Activated CD8-positive, alpha-beta memory T cell treated with anti-CD3 and anti-CD28 coated beads, Interleukin-2, amount 10 ng/mL, durations not matched to agents 7 days and 5 days (primary cell): ENCODE measurements at regions not wholly inside any gene's neighbourhood (a gene's known extent, or its start where the extent isn't known, plus 50 kb on each side); places are given as distances from the start of the nearest gene placed in this dataset.
"Not testable (repeated sequence)": the region's sequence is repeated elsewhere in the genome, so short reads cannot be mapped to it uniquely, and the experiment has no call there.

Experiments used
- ATAC-seq: fragments of 150-1000 bp; cut with Tn5 transposase; one replicate; pipeline ENCODE4 v1.10.0; 2021; ENCODE audit warnings: moderate library complexity
- CTCF ChIA-PET: fragments of 350-600 bp; sonication (Branson Sonifier 250); formaldehyde crosslinking; loops from one replicate; lab custom pipeline; 2021; ENCODE audit warnings: antibody characterized with exemption; lab: Charles Lee
- DNase-seq: peaks from one replicate; pipeline ENCODE4 v3.0.0-alpha.2; 2020
- H3K27ac Mint-ChIP-seq: one replicate; pipeline ENCODE4 v1.8.0; 2021; ENCODE audit warnings: mild to moderate bottlenecking, mixed read lengths
- H3K27me3 Mint-ChIP-seq: one replicate; pipeline ENCODE4 v1.8.0; 2021; ENCODE audit warnings: mixed read lengths
- H3K36me3 Mint-ChIP-seq: one replicate; pipeline ENCODE4 v1.8.0; 2021; ENCODE audit warnings: mild to moderate bottlenecking, mixed read lengths
- H3K4me1 Mint-ChIP-seq: one replicate; pipeline ENCODE4 v1.8.0; 2021; ENCODE audit warnings: mixed read lengths
- H3K4me3 Mint-ChIP-seq: one replicate; pipeline ENCODE4 v1.8.0; 2021; ENCODE audit warnings: mild to moderate bottlenecking, moderate library complexity, mixed read lengths
- H3K9me3 Mint-ChIP-seq: one replicate; pipeline ENCODE4 v1.8.0; 2022; ENCODE audit warnings: low read depth, mixed read lengths

DNA sequence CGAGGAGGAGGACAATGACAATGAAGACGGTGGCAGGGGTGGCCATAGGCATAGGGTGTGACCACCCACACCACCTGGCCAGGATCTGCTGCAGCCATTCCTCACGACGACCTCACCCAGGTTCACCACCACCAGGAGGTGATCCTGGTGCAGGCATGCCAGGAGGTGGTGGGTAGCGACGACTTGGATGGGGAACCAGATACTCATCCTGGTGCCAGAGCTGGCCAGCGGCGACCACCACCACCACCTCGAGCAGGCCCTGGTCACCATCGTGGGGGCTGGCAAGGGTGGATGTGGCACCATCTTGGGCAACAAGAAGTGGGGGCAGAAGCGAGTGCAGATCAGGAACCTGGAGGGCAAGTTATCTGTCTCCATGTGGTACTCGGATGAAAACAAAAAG is 117.1 kb upstream of the NXPH2 start:
- CTCF ChIA-PET = interaction anchor here (0.6 kb wide), 1 partner anchor 40 kb away, joined by 3 read pairs; no protein-coding TSS in a partner anchor

DNA sequence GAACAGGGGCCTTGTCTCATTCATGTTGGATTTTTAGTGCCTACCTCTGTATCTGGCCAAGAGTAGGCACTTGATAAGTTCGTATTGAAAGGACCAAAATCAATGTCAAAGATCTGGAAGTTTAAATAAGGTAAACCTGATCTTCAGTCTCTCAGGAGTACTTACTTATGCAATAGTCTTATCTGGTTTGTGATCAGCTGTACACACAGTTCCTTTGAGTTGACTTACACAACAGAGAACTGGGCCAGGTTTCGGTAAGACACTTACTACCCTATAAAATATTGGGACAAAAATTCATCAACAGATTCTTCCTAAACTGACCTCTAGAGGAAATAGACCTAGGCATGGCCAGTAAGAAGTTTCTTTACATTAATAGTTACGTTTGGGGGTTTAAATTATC is 113.6 kb upstream of the NXPH2 start:
- H3K36me3 Mint-ChIP-seq = no peaks in the 10 kb centered on the region
- no peaks in the 10 kb centered on the region for H3K4me1 Mint-ChIP-seq
- H3K27ac Mint-ChIP-seq = no peak overlapping the region
- peaks cover 2% of the 10 kb centered on the region for H3K9me3 Mint-ChIP-seq
- no peak overlapping the region for H3K4me3 Mint-ChIP-seq
- ATAC-seq = no peak
- DNase-seq = no peak
- CTCF ChIA-PET = no interaction called here
- H3K27me3 Mint-ChIP-seq = no peaks in the 10 kb centered on the region

More for the DNA sequence above, 117.1 kb upstream of the NXPH2 start:
- Mint-ChIP-seq H3K4me3 (no peak overlapping the region), H3K9me3 (no peaks in the 10 kb centered on the region), H3K27ac (no peak overlapping the region), H3K36me3 (no peaks in the 10 kb centered on the region), H3K4me1 (no peaks in the 10 kb centered on the region), H3K27me3 (no peaks in the 10 kb centered on the region)
- DNase-seq (no peak), ATAC-seq (no peak)

DNA sequence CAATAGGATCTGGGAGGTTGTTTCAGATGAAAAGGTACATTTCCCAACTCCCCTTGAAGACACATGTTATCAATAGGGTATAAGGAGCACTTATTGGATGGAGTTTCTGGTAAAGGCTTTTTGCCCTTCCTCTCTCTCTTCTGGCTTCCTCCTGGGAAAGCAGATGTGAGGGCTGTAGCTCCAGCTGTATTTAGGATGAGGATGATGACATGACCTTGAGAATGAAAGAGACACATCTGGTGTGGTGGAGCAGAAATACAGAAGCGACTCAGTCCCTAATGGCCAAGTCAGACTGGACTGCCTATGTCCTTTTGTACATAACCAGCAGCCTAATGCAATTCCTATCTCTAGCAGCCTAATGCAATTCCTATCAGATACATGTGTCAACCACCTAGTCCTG is 100.9 kb upstream of the NXPH2 start:
- Mint-ChIP-seq H3K4me1 (no peaks in the 10 kb centered on the region), H3K36me3 (no peaks in the 10 kb centered on the region), H3K9me3 (no peaks in the 10 kb centered on the region), H3K27me3 (no peaks in the 10 kb centered on the region), H3K27ac (no peak overlapping the region), H3K4me3 (no peak overlapping the region)
- ATAC-seq (no peak), DNase-seq (no peak)
- CTCF ChIA-PET = no interaction called here

DNA sequence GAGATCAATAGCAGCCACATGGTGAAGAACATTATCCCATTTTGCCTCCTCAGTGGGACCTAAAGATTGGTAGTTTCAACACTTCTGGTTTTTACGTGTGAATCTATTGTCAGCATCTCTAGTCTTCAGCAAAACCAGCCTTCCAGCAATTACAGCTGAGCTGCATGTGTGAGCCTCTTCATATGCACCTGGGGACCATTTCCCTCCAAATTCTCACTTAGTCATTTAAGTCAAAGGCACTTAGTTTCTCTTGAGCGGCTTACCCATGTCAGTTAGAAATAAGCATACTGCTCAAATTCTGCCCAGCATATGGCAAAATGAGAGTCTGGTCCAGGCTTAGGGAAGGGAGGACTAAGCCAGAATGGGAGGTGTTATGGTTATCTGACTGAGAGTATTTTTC is 99.7 kb upstream of the NXPH2 start:
- H3K9me3 Mint-ChIP-seq = no peaks in the 10 kb centered on the region
- DNase-seq = no peak
- H3K27me3 Mint-ChIP-seq = no peaks in the 10 kb centered on the region
- CTCF ChIA-PET = no interaction called here
- no peak overlapping the region for H3K4me3 Mint-ChIP-seq
- no peak for ATAC-seq
- H3K4me1 Mint-ChIP-seq = no peaks in the 10 kb centered on the region
- no peaks in the 10 kb centered on the region for H3K36me3 Mint-ChIP-seq
- no peak overlapping the region for H3K27ac Mint-ChIP-seq

DNA sequence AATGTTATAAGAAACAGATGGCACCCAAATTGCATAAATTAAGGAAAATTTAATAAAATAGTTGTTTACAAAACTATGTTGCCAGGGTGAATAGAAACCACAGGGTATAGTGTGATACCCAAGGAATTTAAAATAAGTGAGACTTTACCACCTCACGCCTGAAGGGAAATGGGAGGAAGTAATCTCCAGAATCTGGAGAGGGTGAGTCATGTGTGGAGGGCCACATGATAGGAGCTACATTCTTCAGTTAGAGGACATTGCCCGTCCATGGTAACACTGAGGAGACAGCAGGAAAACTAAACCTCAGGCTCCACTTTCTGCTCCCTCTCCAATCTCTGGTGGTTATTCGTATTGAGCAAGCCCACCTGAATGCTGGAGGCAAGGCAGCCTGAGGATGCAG is 97.2 kb upstream of the NXPH2 start:
- no peak overlapping the region for H3K27ac Mint-ChIP-seq
- no peaks in the 10 kb centered on the region for H3K9me3 Mint-ChIP-seq
- no peak for ATAC-seq
- no peaks in the 10 kb centered on the region for H3K4me1 Mint-ChIP-seq
- CTCF ChIA-PET = interaction anchor here (1.4 kb wide), 1 partner anchor 29 kb away, joined by 3 read pairs; no protein-coding TSS in a partner anchor
- no peaks in the 10 kb centered on the region for H3K27me3 Mint-ChIP-seq
- no peak for DNase-seq
- no peaks in the 10 kb centered on the region for H3K36me3 Mint-ChIP-seq
- no peak overlapping the region for H3K4me3 Mint-ChIP-seq

DNA sequence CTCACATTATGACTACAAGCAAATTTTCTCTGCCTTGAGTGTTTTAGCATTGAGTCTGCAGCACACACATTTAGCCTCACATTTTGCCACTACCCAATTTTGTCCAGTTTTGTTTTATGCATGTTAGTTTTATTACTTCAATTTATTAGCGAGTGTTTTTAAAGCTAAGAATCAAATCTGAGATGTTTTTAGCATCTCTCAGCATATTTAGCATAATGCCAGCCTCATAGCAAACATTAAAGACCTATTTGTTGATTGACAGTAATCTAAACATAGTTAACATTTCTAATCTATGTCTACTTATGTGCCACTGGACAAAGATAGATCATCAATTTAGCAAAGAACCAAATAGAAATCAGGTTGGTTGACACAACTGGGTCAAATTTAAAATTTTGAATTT is 94.1 kb upstream of the NXPH2 start:
- ATAC-seq (no peak), DNase-seq (no peak)
- no peaks in the 10 kb centered on the region for H3K4me1 Mint-ChIP-seq
- H3K27me3 Mint-ChIP-seq = no peaks in the 10 kb centered on the region
- CTCF ChIA-PET = no interaction called here
- no peak overlapping the region for H3K4me3 Mint-ChIP-seq
- no peak overlapping the region for H3K27ac Mint-ChIP-seq
- H3K36me3 Mint-ChIP-seq = no peaks in the 10 kb centered on the region
- no peaks in the 10 kb centered on the region for H3K9me3 Mint-ChIP-seq

DNA sequence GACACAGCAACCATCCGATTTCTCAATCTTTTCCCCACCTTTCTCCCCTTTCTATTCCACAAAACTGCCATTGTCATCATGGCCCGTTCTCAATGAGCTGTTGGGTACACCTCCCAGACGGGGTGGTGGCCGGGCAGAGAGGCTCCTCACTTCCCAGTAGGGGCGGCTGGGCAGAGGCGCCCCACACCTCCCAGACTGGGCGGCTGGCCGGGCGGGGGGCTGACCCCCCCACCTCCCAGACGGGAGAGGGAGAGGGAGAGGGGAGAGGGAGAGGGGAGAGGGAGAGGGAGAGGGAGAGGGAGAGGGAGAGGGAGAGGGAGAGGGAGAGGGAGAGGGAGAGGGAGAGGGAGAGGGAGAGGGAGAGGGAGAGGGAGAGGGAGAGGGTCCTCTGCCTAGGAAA is 91.9 kb upstream of the NXPH2 start:
- H3K4me3 Mint-ChIP-seq, H3K9me3 Mint-ChIP-seq, ATAC-seq, H3K27me3 Mint-ChIP-seq, DNase-seq, H3K27ac Mint-ChIP-seq, CTCF ChIA-PET, H3K36me3 Mint-ChIP-seq, H3K4me1 Mint-ChIP-seq: not testable (repeated sequence)

DNA sequence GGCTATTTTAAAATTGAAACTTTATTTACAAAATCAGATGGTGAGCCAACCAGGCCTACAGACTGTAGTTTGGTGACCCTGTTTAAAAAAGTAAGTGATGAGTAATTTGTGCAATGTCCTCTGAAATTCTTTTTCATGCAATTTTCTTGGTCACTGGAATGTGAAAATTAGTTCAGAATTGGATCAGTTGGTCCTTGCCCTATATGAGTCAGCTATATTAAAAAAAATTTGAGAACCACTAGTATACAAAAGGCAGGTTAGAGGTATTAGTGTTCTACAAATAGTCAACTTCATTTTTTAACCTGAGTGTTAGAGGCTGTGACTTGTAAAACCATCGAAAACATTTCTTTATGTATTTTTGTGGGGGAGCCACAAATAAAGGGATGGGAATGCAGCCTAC is 91.1 kb upstream of the NXPH2 start:
- CTCF ChIA-PET = no interaction called here
- Mint-ChIP-seq H3K4me3 (no peak overlapping the region), H3K9me3 (no peaks in the 10 kb centered on the region), H3K27me3 (no peaks in the 10 kb centered on the region), H3K4me1 (no peaks in the 10 kb centered on the region), H3K27ac (no peak overlapping the region), H3K36me3 (no peaks in the 10 kb centered on the region)
- no peak for ATAC-seq
- DNase-seq = no peak

DNA sequence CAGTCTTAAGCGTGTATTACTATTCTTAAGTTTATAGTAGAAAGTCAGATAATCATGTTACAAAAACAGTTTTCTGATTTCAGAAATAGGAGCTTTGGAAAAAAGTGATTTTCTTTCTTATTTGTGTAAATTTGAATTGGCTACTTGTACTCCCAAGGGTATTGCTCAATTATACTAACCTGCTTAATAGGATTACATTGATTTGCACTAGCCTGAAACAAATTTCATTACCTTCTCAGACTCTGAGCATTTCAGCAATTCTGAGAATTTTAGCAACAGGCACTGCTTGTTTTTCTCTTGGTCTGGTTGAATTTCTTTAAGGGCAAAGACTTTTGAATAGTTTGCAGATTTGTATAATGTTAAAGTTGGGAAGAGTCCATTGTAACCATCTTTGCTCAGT is 87.2 kb upstream of the NXPH2 start:
- CTCF ChIA-PET = no interaction called here
- H3K4me1 Mint-ChIP-seq = no peaks in the 10 kb centered on the region
- H3K9me3 Mint-ChIP-seq = no peaks in the 10 kb centered on the region
- no peak overlapping the region for H3K4me3 Mint-ChIP-seq
- no peaks in the 10 kb centered on the region for H3K27me3 Mint-ChIP-seq
- no peak for DNase-seq
- no peak overlapping the region for H3K27ac Mint-ChIP-seq
- H3K36me3 Mint-ChIP-seq = no peaks in the 10 kb centered on the region
- no peak for ATAC-seq

DNA sequence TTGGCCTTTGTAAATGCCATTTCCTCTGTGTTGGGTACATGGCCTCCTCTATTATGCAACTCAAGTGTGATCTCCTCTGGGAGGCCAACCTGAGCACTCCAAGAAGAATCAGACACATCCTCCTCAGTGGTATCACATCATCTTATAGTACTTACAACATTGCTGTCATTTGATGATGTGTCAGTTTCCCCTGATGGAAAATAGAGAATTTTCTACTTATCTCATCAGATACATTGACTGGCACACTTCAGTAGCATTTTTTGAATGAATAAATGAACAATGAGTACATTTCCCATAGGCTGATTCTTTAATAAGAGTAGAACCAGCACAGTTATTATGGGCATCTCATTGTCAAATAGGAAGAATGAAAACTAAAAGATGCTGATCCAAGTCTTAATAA is 86.6 kb upstream of the NXPH2 start:
- ATAC-seq (no peak), DNase-seq (no peak)
- no peaks in the 10 kb centered on the region for H3K4me1 Mint-ChIP-seq
- H3K4me3 Mint-ChIP-seq = no peak overlapping the region
- H3K36me3 Mint-ChIP-seq = no peaks in the 10 kb centered on the region
- no peaks in the 10 kb centered on the region for H3K9me3 Mint-ChIP-seq
- H3K27me3 Mint-ChIP-seq = no peaks in the 10 kb centered on the region
- CTCF ChIA-PET = no interaction called here
- no peak overlapping the region for H3K27ac Mint-ChIP-seq

DNA sequence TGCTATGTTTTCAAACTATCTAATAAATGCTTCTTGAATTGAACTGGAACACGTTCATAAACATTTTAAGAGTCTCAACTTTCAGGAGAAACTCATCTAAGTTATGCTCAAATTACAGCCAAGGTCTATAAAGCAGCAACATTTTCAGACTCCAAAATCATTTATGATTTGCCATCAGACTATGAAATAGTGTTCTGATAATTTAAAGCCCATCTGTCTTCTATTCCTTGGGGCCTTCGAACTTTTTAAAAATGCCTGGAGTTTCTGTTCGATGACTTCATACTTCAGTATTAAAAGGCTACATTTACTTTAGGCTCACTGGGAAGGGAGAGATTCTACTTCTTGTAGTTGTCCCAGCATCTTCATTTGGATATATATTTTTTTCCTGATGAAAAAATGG is 73.6 kb upstream of the NXPH2 start:
- H3K4me3 Mint-ChIP-seq = no peak overlapping the region
- H3K27me3 Mint-ChIP-seq = no peaks in the 10 kb centered on the region
- no peaks in the 10 kb centered on the region for H3K9me3 Mint-ChIP-seq
- no peaks in the 10 kb centered on the region for H3K4me1 Mint-ChIP-seq
- CTCF ChIA-PET = no interaction called here
- no peaks in the 10 kb centered on the region for H3K36me3 Mint-ChIP-seq
- DNase-seq = no peak
- H3K27ac Mint-ChIP-seq = no peak overlapping the region
- ATAC-seq = no peak

DNA sequence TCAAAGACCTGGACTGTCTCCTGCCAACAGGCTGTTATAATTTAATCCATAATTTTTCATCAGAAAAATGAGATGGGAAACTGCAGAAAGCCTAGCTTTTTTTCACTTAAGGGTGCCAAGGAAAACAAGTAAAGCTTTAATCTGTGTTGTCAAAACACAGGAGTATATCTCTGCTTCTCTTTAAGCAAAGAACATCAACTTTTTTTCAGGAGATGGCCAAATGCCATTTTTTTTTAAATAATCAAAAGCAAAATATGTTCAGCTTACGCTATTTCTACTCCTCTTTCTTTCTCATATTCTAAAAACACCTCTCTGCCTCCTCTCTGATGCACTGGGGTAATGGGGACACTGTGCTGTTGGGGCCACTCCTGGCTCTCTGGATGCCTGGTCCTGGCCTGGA is 73.1 kb upstream of the NXPH2 start:
- Mint-ChIP-seq H3K36me3 (no peaks in the 10 kb centered on the region), H3K27ac (no peak overlapping the region), H3K4me1 (no peaks in the 10 kb centered on the region), H3K4me3 (no peak overlapping the region), H3K9me3 (no peaks in the 10 kb centered on the region), H3K27me3 (no peaks in the 10 kb centered on the region)
- ATAC-seq = no peak
- no peak for DNase-seq
- CTCF ChIA-PET = no interaction called here

DNA sequence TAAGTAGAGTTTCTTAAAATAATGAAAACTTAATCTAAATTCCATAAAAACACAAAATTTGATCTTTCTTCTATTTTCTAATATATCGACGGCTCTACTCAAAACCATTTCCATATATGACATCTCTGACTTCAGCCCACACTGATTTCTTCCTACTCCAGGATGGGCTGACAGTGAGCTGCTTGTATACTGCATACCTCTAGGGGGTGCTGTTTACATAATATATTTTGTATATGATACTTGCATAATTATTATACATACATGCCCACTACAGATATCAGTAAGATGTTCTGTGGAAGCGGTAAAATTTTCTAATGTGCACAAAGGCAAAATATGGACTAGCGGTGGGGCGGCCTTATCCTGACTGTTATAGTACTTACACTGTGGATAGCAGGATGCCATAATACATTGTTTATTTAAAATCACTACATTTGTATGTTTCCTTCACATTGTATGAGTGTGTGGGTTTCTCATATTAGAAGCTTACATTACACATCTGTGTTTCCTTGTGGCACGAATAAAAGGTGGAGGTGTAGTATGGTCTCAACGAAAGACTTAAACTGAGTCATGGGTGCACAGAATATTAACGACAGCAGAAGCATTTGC is 66.1 kb upstream of the NXPH2 start:
- DNase-seq (no peak), ATAC-seq (no peak)
- no peak overlapping the region for H3K27ac Mint-ChIP-seq
- H3K9me3 Mint-ChIP-seq = no peaks in the 10 kb centered on the region
- CTCF ChIA-PET = interaction anchor here (0.5 to 1.0 kb wide), 3 partner anchors 10 to 460 kb away, joined by 3 read pairs; no protein-coding TSS in a partner anchor
- no peaks in the 10 kb centered on the region for H3K4me1 Mint-ChIP-seq
- H3K4me3 Mint-ChIP-seq = no peak overlapping the region
- no peaks in the 10 kb centered on the region for H3K36me3 Mint-ChIP-seq
- no peaks in the 10 kb centered on the region for H3K27me3 Mint-ChIP-seq

DNA sequence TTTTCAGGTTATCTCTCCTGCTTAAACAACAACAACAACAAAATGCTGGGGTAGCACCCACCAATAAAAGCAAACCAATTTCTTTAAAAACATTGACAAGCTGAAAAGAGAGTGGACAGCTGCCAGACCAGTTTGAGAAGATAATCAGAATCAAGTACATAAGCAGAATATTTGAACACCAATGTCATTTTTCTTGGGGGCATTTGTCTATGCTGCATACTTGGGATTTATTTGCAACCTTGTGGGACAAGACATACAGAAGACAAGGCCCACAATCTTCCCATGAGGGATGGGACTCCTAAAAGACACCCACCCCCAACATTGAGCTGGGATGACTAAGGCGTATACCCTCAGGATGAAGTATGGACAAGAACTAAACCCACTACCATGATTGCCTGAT is 62.2 kb upstream of the NXPH2 start:
- Mint-ChIP-seq H3K4me1 (no peaks in the 10 kb centered on the region), H3K27ac (no peak overlapping the region), H3K27me3 (peaks cover 5% of the 10 kb centered on the region), H3K9me3 (no peaks in the 10 kb centered on the region), H3K4me3 (no peak overlapping the region), H3K36me3 (no peaks in the 10 kb centered on the region)
- no peak for DNase-seq
- CTCF ChIA-PET = no interaction called here
- no peak for ATAC-seq

DNA sequence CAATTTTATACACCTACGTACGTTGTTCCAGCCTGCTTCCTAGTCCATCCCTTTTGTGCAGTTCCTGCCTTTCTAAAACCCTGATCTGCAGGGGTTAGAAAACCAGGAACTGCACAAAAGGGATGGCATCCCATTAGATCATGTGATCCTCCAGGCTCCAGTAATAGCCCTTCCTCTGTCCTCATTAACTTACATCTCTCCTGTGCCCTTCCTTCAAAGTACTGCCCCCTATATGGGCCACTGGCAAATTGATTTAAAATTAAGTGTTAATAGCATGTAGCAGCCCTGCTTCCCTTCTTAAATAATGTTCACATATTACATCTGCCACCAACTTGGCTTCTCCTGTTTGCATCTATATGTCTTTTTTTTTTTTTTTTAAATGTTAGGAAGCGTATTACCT is 61.3 kb upstream of the NXPH2 start:
- no peaks in the 10 kb centered on the region for H3K36me3 Mint-ChIP-seq
- H3K4me3 Mint-ChIP-seq = no peak overlapping the region
- ATAC-seq = no peak
- H3K27me3 Mint-ChIP-seq = peaks cover 5% of the 10 kb centered on the region
- no peaks in the 10 kb centered on the region for H3K9me3 Mint-ChIP-seq
- no peak overlapping the region for H3K27ac Mint-ChIP-seq
- CTCF ChIA-PET = no interaction called here
- no peaks in the 10 kb centered on the region for H3K4me1 Mint-ChIP-seq
- no peak for DNase-seq
